HCT116 (cell line): ENCODE measurements at regions not wholly inside any gene's neighbourhood (a gene's known extent, or its start where the extent isn't known, plus 50 kb on each side); places are given as distances from the start of the nearest gene placed in this dataset.

Experiments
- ATAC-seq: fragments of 200-7000 bp; cut with Tn5 transposase; 2 replicates; pipeline ENCODE4 v1.9.1; 2020; ENCODE audit warnings: mild to moderate bottlenecking, moderate library complexity
- BruUV-seq: library from RNA; stranded (reverse); fragments of 400-500 nt; replicated peaks from 2 replicates; lab custom pipeline; 2021; lab: Mats Ljungman, UMichigan
- CTCF ChIA-PET: fragments of 300-600 bp; sonication (Branson Sonifier 250); formaldehyde crosslinking; loops from one replicate; lab custom pipeline; 2021; ENCODE audit warnings: antibody characterized with exemption; lab: Charles Lee
- POLR2A ChIA-PET: fragments of 300-600, 350-600 bp; sonication (Branson Sonifier 250); formaldehyde crosslinking; loops from one replicate; lab custom pipeline; 2021; ENCODE audit warnings: antibody characterized with exemption; lab: Charles Lee
- RAD21 ChIA-PET, 2 experiments: fragments of 300-600 bp; sonication (Branson Sonifier 250); formaldehyde crosslinking; loops; one replicate each; lab custom pipeline; 2023; ENCODE audit warnings: low total read pairs in 2 of 2; ENCODE audit not compliant: uncharacterized antibody in 2 of 2, unreplicated experiment in 2 of 2, low non-redundant PET in 1 of 2; lab: Charles Lee
- DNase-seq: peaks from one replicate; pipeline ENCODE4 v3.0.0-alpha.2; 2010; ENCODE audit warnings: low read depth, low spot score
- H2AFZ ChIP-seq: fragments of 200-600 bp; shearing (Covaris generic), sonication (generic); 2 replicates; pipeline ENCODE4 v1.6.1; 2017; ENCODE audit warnings: low read depth, mixed run types, mixed read lengths, antibody characterized with exemption, low read length; ENCODE audit not compliant: poor library complexity, severe bottlenecking
- H3K27ac ChIP-seq: 2 replicates; pipeline ENCODE4 v1.5.1; 2012; ENCODE audit warnings: low read depth, low read length
- H3K27me3 ChIP-seq: fragments of 200-600 bp; sonication (generic); 2 replicates; pipeline ENCODE4 v1.6.1; 2016; ENCODE audit warnings: mixed run types, low read length, mixed read lengths; ENCODE audit not compliant: insufficient read depth
- H3K36me3 ChIP-seq, 2 experiments: fragments of 200-500 bp in 1 of 2; fragments of 200-600 bp in 1 of 2; sonication (Bioruptor generic) in 1 of 2; sonication (generic) in 1 of 2; 2 replicates each; pipeline versions ENCODE4 v1.5.1 to v1.6.1; 2014 to 2016; ENCODE audit warnings: low read length in 2 of 2, inconsistent platforms in 1 of 2, mixed read lengths in 1 of 2, mixed run types in 1 of 2; ENCODE audit not compliant: insufficient read depth in 2 of 2, control insufficient read depth in 1 of 2
- H3K4me1 ChIP-seq, 2 experiments: fragments of 200-600 bp in 1 of 2; sonication (generic) in 1 of 2; 2 replicates each; pipeline versions ENCODE4 v1.5.1 to v1.6.1; 2012 to 2017; ENCODE audit warnings: low read length in 2 of 2, inconsistent platforms in 1 of 2, mild to moderate bottlenecking in 1 of 2, mixed read lengths in 1 of 2, mixed run types in 1 of 2, moderate library complexity in 1 of 2; ENCODE audit not compliant: insufficient read depth in 2 of 2, control insufficient read depth in 1 of 2
- H3K4me2 ChIP-seq: fragments of 200-600 bp; sonication (generic); 2 replicates; pipeline ENCODE4 v1.6.1; 2017; ENCODE audit warnings: mixed run types, low read length, mixed read lengths
- H3K4me3 ChIP-seq, 2 experiments: fragments of 200-600 bp in 1 of 2; sonication (generic) in 1 of 2; replicated peaks in 1 of 2; 2 replicates each; pipeline ENCODE4 v1.5.1; 2011 to 2016; ENCODE audit warnings: low read length in 2 of 2, control low read depth in 1 of 2, low read depth in 1 of 2, mild to moderate bottlenecking in 1 of 2, mixed read lengths in 1 of 2, mixed run types in 1 of 2
- H3K79me2 ChIP-seq: fragments of 200-600 bp; sonication (generic); 2 replicates; pipeline ENCODE4 v1.6.1; 2017; ENCODE audit warnings: mild to moderate bottlenecking, mixed run types, low read length, moderate library complexity, mixed read lengths; ENCODE audit not compliant: insufficient read depth
- H3K9ac ChIP-seq: fragments of 200-600 bp; sonication (generic); 2 replicates; pipeline ENCODE4 v1.6.1; 2016; ENCODE audit warnings: low read length, mixed read lengths
- H3K9me2 ChIP-seq: fragments of 200-600 bp; sonication (generic), shearing (Covaris generic); 2 replicates; pipeline ENCODE4 v1.6.1; 2017; ENCODE audit warnings: mixed run types, mild to moderate bottlenecking, moderate library complexity; ENCODE audit not compliant: insufficient read depth
- H3K9me3 ChIP-seq, 2 experiments: fragments of 200-500 bp in 1 of 2; fragments of 200-600 bp in 1 of 2; sonication (Bioruptor generic) in 1 of 2; sonication (generic) in 1 of 2; 2 replicates each; pipeline ENCODE4 v1.6.1; 2014 to 2017; ENCODE audit warnings: low read length in 2 of 2, mixed read lengths in 2 of 2, inconsistent platforms in 1 of 2, low read depth in 1 of 2, mild to moderate bottlenecking in 1 of 2, mixed run types in 1 of 2, moderate library complexity in 1 of 2; ENCODE audit not compliant: control insufficient read depth in 1 of 2, insufficient read depth in 1 of 2
- H4K20me1 ChIP-seq: fragments of 200-600 bp; sonication (generic), shearing (Covaris generic); 2 replicates; pipeline ENCODE4 v1.6.1; 2017; ENCODE audit warnings: mixed run types, mild to moderate bottlenecking, moderate library complexity; ENCODE audit not compliant: insufficient read depth
- ATF3 ChIP-seq: IDR thresholded peaks from 2 replicates; pipeline ENCODE4 v1.6.1; 2012
- ELF1 ChIP-seq: IDR thresholded peaks from 2 replicates; pipeline ENCODE4 v1.6.1; 2012; ENCODE audit warnings: low read depth, borderline replicate concordance
- EZH2 ChIP-seq: fragments of 200-600 bp; sonication (generic); IDR thresholded peaks from 2 replicates; pipeline ENCODE4 v1.6.1; 2017; ENCODE audit warnings: antibody characterized with exemption, mixed run types
- POLR2A ChIP-seq: IDR thresholded peaks from 2 replicates; pipeline ENCODE4 v1.7.0; 2011; ENCODE audit warnings: borderline replicate concordance; ENCODE audit not compliant: insufficient read depth, insufficient read length; ENCODE audit errors: extremely low read depth
- REST ChIP-seq: IDR thresholded peaks from 2 replicates; pipeline ENCODE4 v1.6.1; 2012; ENCODE audit warnings: low read depth
- SRF ChIP-seq: IDR thresholded peaks from 2 replicates; pipeline ENCODE4 v1.6.1; 2012; ENCODE audit warnings: low read depth
- ZFX ChIP-seq: fragments of 450-650 bp; IDR thresholded peaks from 2 replicates; pipeline ENCODE4 v1.6.1; 2017
- ZNF274 ChIP-seq: fragments of 200-500 bp; sonication (Bioruptor generic); IDR thresholded peaks from 2 replicates; pipeline ENCODE4 v1.6.1; 2014; ENCODE audit warnings: mild to moderate bottlenecking, low read depth, low read length, inconsistent platforms
- intact Hi-C: fragments of 100-400 bp; cut with micrococcal nuclease; formaldehyde crosslinking; loops from 2 replicates; pipeline ENCODE4 v1.10.0; 2022

- POLR2A ChIA-PET: no interaction called here
- no peak overlapping the region for H2AFZ ChIP-seq
- no peaks in the 10 kb centered on the region for H3K9me2 ChIP-seq
- intact Hi-C loops: no loop called here
- ATAC-seq (no peak), DNase-seq (no peak)
- no peaks in the 10 kb centered on the region for H3K36me3 ChIP-seq
- no peak overlapping the region for H3K27ac ChIP-seq
- no peaks in the 10 kb centered on the region for H3K4me1 ChIP-seq
- H3K4me3 ChIP-seq: no peak overlapping the region
- H4K20me1 ChIP-seq: no peaks in the 10 kb centered on the region
- TF ChIP-seq POLR2A (no peak), ELF1 (no peak), ATF3 (no peak), SRF (no peak), REST (no peak), ZNF274 (no peak), EZH2 (no peak), ZFX (no peak)
- no peak overlapping the region for H3K4me2 ChIP-seq
- RAD21 ChIA-PET: no interaction called here
- no peaks in the 10 kb centered on the region for H3K79me2 ChIP-seq
- no peaks in the 10 kb centered on the region; a peak in 2 of 4 replicates for H3K9me3 ChIP-seq
- CTCF ChIA-PET: no interaction called here
- no TSS peak for BruUV-seq
- no peaks in the 10 kb centered on the region for H3K27me3 ChIP-seq
- H3K9ac ChIP-seq: no peak overlapping the region
These were observed 510.3 kb downstream of the GBE1 start for GRCh38 chr3:81251096-81251495.
